Neuronal stem cell (in vitro differentiated cells): ENCODE measurements at regions not wholly inside any gene's neighbourhood (a gene's known extent, or its start where the extent isn't known, plus 50 kb on each side); places are given as distances from the start of the nearest gene placed in this dataset.
A peak's percentile ranks its signal among the peaks of the same experiment; 100 is the strongest.

Experiments
- DNase-seq: peaks from one replicate; pipeline ENCODE4 v3.0.0-alpha.2; 2013; ENCODE audit warnings: low spot score
- H2AFZ ChIP-seq: one replicate; pipeline ENCODE4 v1.6.1; 2013; ENCODE audit warnings: mild to moderate bottlenecking, low read length, inconsistent platforms
- H2AK5ac ChIP-seq: 2 replicates; pipeline ENCODE4 v1.6.1; 2013; ENCODE audit warnings: low read depth, mild to moderate bottlenecking, inconsistent platforms, low read length, moderate library complexity, mixed read lengths
- H2BK120ac ChIP-seq: 2 replicates; pipeline ENCODE4 v1.6.1; 2013; ENCODE audit warnings: low read depth, mild to moderate bottlenecking, inconsistent platforms, low read length, moderate library complexity, mixed read lengths
- H2BK12ac ChIP-seq: one replicate; pipeline ENCODE4 v1.6.1; 2013; ENCODE audit warnings: low read length, inconsistent platforms
- H2BK15ac ChIP-seq: 2 replicates; pipeline ENCODE4 v1.6.1; 2013; ENCODE audit warnings: mild to moderate bottlenecking, low read length, inconsistent platforms, mixed read lengths
- H2BK5ac ChIP-seq: one replicate; pipeline ENCODE4 v1.6.1; 2013; ENCODE audit warnings: inconsistent platforms, mild to moderate bottlenecking, low read length, moderate library complexity
- H3K14ac ChIP-seq: one replicate; pipeline ENCODE4 v1.6.1; 2013; ENCODE audit warnings: low read length, inconsistent platforms
- H3K18ac ChIP-seq: 2 replicates; pipeline ENCODE4 v1.6.1; 2013; ENCODE audit warnings: low read length, inconsistent platforms
- H3K23ac ChIP-seq: 2 replicates; pipeline ENCODE4 v1.6.1; 2013; ENCODE audit warnings: low read depth, mild to moderate bottlenecking, mixed read lengths, low read length, inconsistent platforms; ENCODE audit not compliant: poor library complexity
- H3K27ac ChIP-seq: replicated peaks from 3 replicates; pipeline ENCODE4 v1.5.1; 2013; ENCODE audit warnings: low read length, inconsistent platforms
- H3K27me3 ChIP-seq, 3 experiments: 2 replicates each; pipeline ENCODE4 v1.6.1; 2013; ENCODE audit warnings: low read length in 3 of 3, mild to moderate bottlenecking in 2 of 3, inconsistent platforms in 1 of 3, low read depth in 1 of 3, mixed read lengths in 1 of 3, moderate library complexity in 1 of 3; ENCODE audit not compliant: control insufficient read depth in 3 of 3, insufficient read depth in 3 of 3
- H3K36me3 ChIP-seq, 2 donors: replicated peaks in 1 of 2; 2 replicates each; pipeline ENCODE4 v1.6.1; 2013; ENCODE audit warnings: low read length in 2 of 2; ENCODE audit not compliant: control insufficient read depth in 2 of 2, insufficient read depth in 2 of 2
- H3K4ac ChIP-seq: 2 replicates; pipeline ENCODE4 v1.6.1; 2013; ENCODE audit warnings: inconsistent platforms, mild to moderate bottlenecking, low read length, moderate library complexity
- H3K4me1 ChIP-seq, 2 donors: 1 replicate in 1 of 2; 2 replicates in 1 of 2; pipeline ENCODE4 v1.6.1; 2013; ENCODE audit warnings: low read length in 2 of 2, low read depth in 1 of 2; ENCODE audit not compliant: control insufficient read depth in 2 of 2, insufficient read depth in 1 of 2
- H3K4me2 ChIP-seq: one replicate; pipeline ENCODE4 v1.6.1; 2013; ENCODE audit warnings: mild to moderate bottlenecking, low read length, inconsistent platforms; ENCODE audit not compliant: insufficient read depth, poor library complexity, severe bottlenecking
- H3K4me3 ChIP-seq, 2 donors: 2 replicates each; pipeline ENCODE4 v1.5.1; 2013; ENCODE audit warnings: low read length in 2 of 2, mild to moderate bottlenecking in 2 of 2, inconsistent platforms in 1 of 2, moderate library complexity in 1 of 2
- H3K79me1 ChIP-seq: one replicate; pipeline ENCODE4 v1.6.1; 2013; ENCODE audit warnings: low read depth, mild to moderate bottlenecking, inconsistent platforms, low read length, moderate library complexity
- H3K9ac ChIP-seq: one replicate; pipeline ENCODE4 v1.6.1; 2013; ENCODE audit warnings: mild to moderate bottlenecking, low read depth, low read length, inconsistent platforms; ENCODE audit not compliant: poor library complexity
- H3K9me3 ChIP-seq, 2 donors: replicated peaks in 1 of 2; 2 replicates each; pipeline versions ENCODE3 to v1.6.1; 2013; ENCODE audit warnings: low read length in 2 of 2, mild to moderate bottlenecking in 2 of 2, inconsistent platforms in 1 of 2, low read depth in 1 of 2, mixed read lengths in 1 of 2, moderate library complexity in 1 of 2; ENCODE audit not compliant: control insufficient read depth in 2 of 2, insufficient read depth in 1 of 2
- H4K8ac ChIP-seq: one replicate; pipeline ENCODE4 v1.6.1; 2013; ENCODE audit warnings: low read depth, mild to moderate bottlenecking, inconsistent platforms, low read length, moderate library complexity
- H4K91ac ChIP-seq: one replicate; pipeline ENCODE4 v1.6.1; 2013; ENCODE audit warnings: low read length, low read depth, mild to moderate bottlenecking, inconsistent platforms; ENCODE audit not compliant: poor library complexity
- WGBS, 2 donors: extraction: QIAGEN DNeasy Blood & Tissue Kit; methylation state at CpG; one replicate each; pipeline ENCODE4 v1.1.7; 2013; ENCODE audit warnings: missing lambda C conversion rate in 2 of 2, mixed read lengths in 1 of 2; ENCODE audit not compliant: insufficient read length in 2 of 2, insufficient replicate concordance in 1 of 2; ENCODE audit errors: extremely low coverage in 2 of 2; 5-methylcytosine and 5-hydroxymethylcytosine counted together

- H2BK15ac ChIP-seq, result no peak overlapping the region
Measured at GRCh38 chr6:94088870-94089269, 669.5 kb upstream of the EPHA7 start.

GRCh38 chr6:94074764-94075163 is 655.4 kb upstream of the EPHA7 start:
- Histone ChIP-seq H2BK5ac (no peak overlapping the region), H2AK5ac (no peak overlapping the region), H3K36me3 (no peaks in the 10 kb centered on the region)

More at GRCh38 chr6:94088870-94089269, 669.5 kb upstream of the EPHA7 start:
- peaks cover 0 to 23% of the 10 kb centered on the region in 2 donors for H3K4me1 ChIP-seq
- no peak overlapping the region for H3K4me2 ChIP-seq
- no peaks in the 10 kb centered on the region for H3K79me1 ChIP-seq
- H2BK120ac ChIP-seq, result no peak overlapping the region
- H4K8ac ChIP-seq, result no peak overlapping the region
- no peak overlapping the region for H3K14ac ChIP-seq
- no peak overlapping the region for H3K9ac ChIP-seq
- no peaks in the 10 kb centered on the region for H3K9me3 ChIP-seq
- H3K27me3 ChIP-seq, result no peaks in the 10 kb centered on the region
- H2AK5ac ChIP-seq, result no peak overlapping the region
- no peak overlapping the region for H3K18ac ChIP-seq
- no peak overlapping the region for H3K27ac ChIP-seq
- no peak overlapping the region for H3K23ac ChIP-seq
- no peak overlapping the region for H2AFZ ChIP-seq
- H3K36me3 ChIP-seq, result no peaks in the 10 kb centered on the region
- H2BK5ac ChIP-seq, result no peak overlapping the region
- DNase-seq, result no peak
- no peak overlapping the region for H4K91ac ChIP-seq
- H2BK12ac ChIP-seq, result no peak overlapping the region
- no peak overlapping the region for H3K4ac ChIP-seq
- H3K4me3 ChIP-seq, result no peak overlapping the region

GRCh38 chr6:94071835-94072234 is 652.5 kb upstream of the EPHA7 start:
- Histone ChIP-seq H3K36me3 (no peaks in the 10 kb centered on the region), H3K4me3 (no peak overlapping the region)
- DNase-seq, result no peak

More at GRCh38 chr6:94074764-94075163, 655.4 kb upstream of the EPHA7 start:
- Histone ChIP-seq H3K4me3 (no peak overlapping the region), H3K79me1 (no peaks in the 10 kb centered on the region), H2BK120ac (no peak overlapping the region), H3K18ac (no peak overlapping the region), H3K27me3 (no peaks in the 10 kb centered on the region), H3K14ac (no peak overlapping the region), H3K4ac (no peak overlapping the region), H3K27ac (no peak overlapping the region), H4K8ac (no peak overlapping the region), H3K23ac (no peak overlapping the region), H3K4me1 (no peaks in the 10 kb centered on the region), H4K91ac (no peak overlapping the region), H2AFZ (no peak overlapping the region), H3K4me2 (no peak overlapping the region), H3K9me3 (no peaks in the 10 kb centered on the region), H2BK12ac (no peak overlapping the region), H3K9ac (no peak overlapping the region), H2BK15ac (no peak overlapping the region)
- no CpG with 5 or more reads among the region's 3 CpGs for WGBS, 2 donors
- no peak for DNase-seq

GRCh38 chr6:94065707-94066337 is 646.5 kb upstream of the EPHA7 start:
- no CpG with 5 or more reads among the region's 6 CpGs for WGBS, 2 donors

More at GRCh38 chr6:94071835-94072234, 652.5 kb upstream of the EPHA7 start:
- Histone ChIP-seq H2BK120ac (no peak overlapping the region), H3K18ac (no peak overlapping the region), H3K4me1 (no peaks in the 10 kb centered on the region), H3K79me1 (no peaks in the 10 kb centered on the region), H2BK12ac (no peak overlapping the region), H2BK15ac (no peak overlapping the region), H3K4me2 (no peak overlapping the region), H3K9me3 (no peaks in the 10 kb centered on the region), H4K91ac (no peak overlapping the region), H2AFZ (no peak overlapping the region), H3K27me3 (no peaks in the 10 kb centered on the region), H3K4ac (no peak overlapping the region), H3K14ac (no peak overlapping the region), H3K27ac (no peak overlapping the region), H4K8ac (no peak overlapping the region), H3K23ac (no peak overlapping the region), H3K9ac (no peak overlapping the region), H2BK5ac (no peak overlapping the region), H2AK5ac (no peak overlapping the region)
- no CpG with 5 or more reads among the region's 1 CpG for WGBS, 2 donors

More at GRCh38 chr6:94065707-94066337, 646.5 kb upstream of the EPHA7 start:
- Histone ChIP-seq H3K4me1 (no peaks in the 10 kb centered on the region), H3K9me3 (no peaks in the 10 kb centered on the region), H2BK5ac (no peak overlapping the region), H2BK15ac (no peak overlapping the region), H3K4ac (no peak overlapping the region), H3K27ac (peak overlapping the region; percentile 23), H2AFZ (peak overlapping the region; percentile 61), H2AK5ac (no peak overlapping the region), H4K91ac (no peak overlapping the region), H3K79me1 (no peaks in the 10 kb centered on the region), H3K18ac (no peak overlapping the region), H3K27me3 (no peaks in the 10 kb centered on the region), H2BK120ac (no peak overlapping the region), H4K8ac (no peak overlapping the region), H3K36me3 (no peaks in the 10 kb centered on the region), H3K9ac (no peak overlapping the region), H3K14ac (no peak overlapping the region), H3K4me3 (no peak overlapping the region), H3K23ac (no peak overlapping the region), H2BK12ac (no peak overlapping the region), H3K4me2 (no peak overlapping the region)
- DNase-seq, result no peak
